Mesenchymal stem cell (in vitro differentiated cells and primary cell): ENCODE measurements at regions not wholly inside any gene's neighbourhood (a gene's known extent, or its start where the extent isn't known, plus 50 kb on each side); places are given as distances from the start of the nearest gene placed in this dataset.

Source experiments
- DNase-seq: peaks from one replicate; pipeline ENCODE4 v3.0.0-alpha.2; 2013
- H2AFZ ChIP-seq: one replicate; pipeline ENCODE4 v1.6.1; 2013; ENCODE audit warnings: low read depth, mild to moderate bottlenecking, control low read depth, inconsistent platforms, low read length, moderate library complexity
- H2AK5ac ChIP-seq: 2 replicates; pipeline ENCODE4 v1.6.1; 2013; ENCODE audit warnings: low read length, moderate library complexity, mild to moderate bottlenecking, inconsistent platforms; ENCODE audit not compliant: severe bottlenecking
- H2BK120ac ChIP-seq: one replicate; pipeline ENCODE4 v1.6.1; 2013; ENCODE audit warnings: low read depth, mild to moderate bottlenecking, inconsistent platforms, low read length, moderate library complexity
- H2BK12ac ChIP-seq, 2 experiments: one replicate each; pipeline ENCODE4 v1.6.1; 2013; ENCODE audit warnings: inconsistent platforms in 2 of 2, low read length in 2 of 2, mild to moderate bottlenecking in 2 of 2, moderate library complexity in 2 of 2, control low read depth in 1 of 2
- H2BK15ac ChIP-seq: one replicate; pipeline ENCODE4 v1.6.1; 2013; ENCODE audit warnings: mild to moderate bottlenecking, low read depth, inconsistent platforms; ENCODE audit not compliant: poor library complexity, severe bottlenecking
- H2BK5ac ChIP-seq: 2 replicates; pipeline ENCODE4 v1.6.1; 2013; ENCODE audit warnings: low read depth, mild to moderate bottlenecking, low read length, control low read depth, inconsistent platforms; ENCODE audit not compliant: poor library complexity, severe bottlenecking
- H3K14ac ChIP-seq, 2 experiments: one replicate each; pipeline ENCODE4 v1.6.1; 2013; ENCODE audit warnings: inconsistent platforms in 2 of 2, low read length in 2 of 2, control low read depth in 1 of 2, mild to moderate bottlenecking in 1 of 2, moderate library complexity in 1 of 2
- H3K18ac ChIP-seq, 2 experiments: one replicate each; pipeline ENCODE4 v1.6.1; 2013; ENCODE audit warnings: inconsistent platforms in 2 of 2, low read length in 2 of 2, control low read depth in 1 of 2, low read depth in 1 of 2, mild to moderate bottlenecking in 1 of 2
- H3K23ac ChIP-seq, 2 experiments: one replicate each; pipeline ENCODE4 v1.6.1; 2013; ENCODE audit warnings: inconsistent platforms in 2 of 2, low read length in 2 of 2, mild to moderate bottlenecking in 2 of 2, moderate library complexity in 2 of 2, control low read depth in 1 of 2
- H3K27ac ChIP-seq: 2 replicates; pipeline ENCODE4 v1.5.1; 2013; ENCODE audit warnings: mild to moderate bottlenecking, moderate library complexity, low read length, control low read depth, inconsistent platforms; ENCODE audit not compliant: poor library complexity, severe bottlenecking
- H3K27me3 ChIP-seq, 2 experiments: 2 replicates each; pipeline versions ENCODE4 v1.6.1 to v1.7.0; 2013; ENCODE audit warnings: low read length in 2 of 2, mild to moderate bottlenecking in 2 of 2, moderate library complexity in 2 of 2, control low read depth in 1 of 2, inconsistent platforms in 1 of 2; ENCODE audit not compliant: control insufficient read depth in 1 of 2, insufficient read depth in 1 of 2
- H3K36me3 ChIP-seq, 2 experiments: 2 replicates each; pipeline versions ENCODE4 v1.6.1 to v1.7.0; 2013; ENCODE audit warnings: low read length in 2 of 2, control low read depth in 1 of 2, inconsistent platforms in 1 of 2, low read depth in 1 of 2, mild to moderate bottlenecking in 1 of 2; ENCODE audit not compliant: insufficient read depth in 2 of 2, control insufficient read depth in 1 of 2
- H3K4ac ChIP-seq, 2 experiments: one replicate each; pipeline ENCODE4 v1.6.1; 2013; ENCODE audit warnings: inconsistent platforms in 2 of 2, low read length in 2 of 2, mild to moderate bottlenecking in 2 of 2, moderate library complexity in 2 of 2, control low read depth in 1 of 2, low read depth in 1 of 2
- H3K4me1 ChIP-seq: 2 replicates; pipeline ENCODE4 v1.6.1; 2013; ENCODE audit warnings: low read depth, low read length, control low read depth; ENCODE audit not compliant: control insufficient read depth, insufficient read depth
- H3K4me2 ChIP-seq: 2 replicates; pipeline ENCODE4 v1.6.1; 2013; ENCODE audit warnings: low read length, mild to moderate bottlenecking, inconsistent platforms; ENCODE audit not compliant: poor library complexity, severe bottlenecking
- H3K4me3 ChIP-seq, 2 experiments: 2 replicates each; pipeline versions ENCODE4 v1.5.1 to v1.7.0; 2013; ENCODE audit warnings: low read length in 2 of 2, mild to moderate bottlenecking in 2 of 2, control low read depth in 1 of 2, low read depth in 1 of 2; ENCODE audit not compliant: insufficient read depth in 1 of 2
- H3K79me1 ChIP-seq: replicated peaks from 2 replicates; pipeline ENCODE4 v1.6.1; 2013; ENCODE audit warnings: mild to moderate bottlenecking, control low read depth, low read length, inconsistent platforms; ENCODE audit not compliant: poor library complexity, severe bottlenecking
- H3K9ac ChIP-seq: 2 replicates; pipeline ENCODE4 v1.7.0; 2013; ENCODE audit warnings: mild to moderate bottlenecking, low read length, moderate library complexity
- H3K9me3 ChIP-seq: 2 replicates; pipeline ENCODE4 v1.7.0; 2013; ENCODE audit warnings: mild to moderate bottlenecking, low read length; ENCODE audit not compliant: control insufficient read depth
- H4K8ac ChIP-seq: one replicate; pipeline ENCODE4 v1.6.1; 2013; ENCODE audit warnings: inconsistent platforms, mild to moderate bottlenecking, low read length, moderate library complexity
- H4K91ac ChIP-seq: one replicate; pipeline ENCODE4 v1.6.1; 2013; ENCODE audit warnings: mild to moderate bottlenecking, low read length, inconsistent platforms
- WGBS: methylation state at CpG from one replicate; pipeline ENCODE4 v1.1.7; 2013; ENCODE audit warnings: mixed read lengths; 5-methylcytosine and 5-hydroxymethylcytosine counted together

GRCh38 chr18:48488388-48488850, 50.4 kb upstream of the CTIF start:
- H3K4me1 ChIP-seq, result peaks cover 7% of the 10 kb centered on the region
- H3K18ac ChIP-seq, result peak overlapping the region in 1 of 2 experiments; percentile 37
- no peaks in the 10 kb centered on the region for H3K27me3 ChIP-seq
- H3K36me3 ChIP-seq, result no peaks in the 10 kb centered on the region
- H2BK120ac ChIP-seq, result no peak overlapping the region
- peak; percentile 73 for DNase-seq
- peak overlapping the region in 1 of 2 experiments; percentile 24 for H3K4ac ChIP-seq
- no peaks in the 10 kb centered on the region for H3K9me3 ChIP-seq
- H2AFZ ChIP-seq, result no peak overlapping the region
- H3K9ac ChIP-seq, result no peak overlapping the region
- 44% methylated on average over 1 of the region's 3 CpGs for WGBS
- H3K14ac ChIP-seq, result no peak overlapping the region
- no peak overlapping the region for H2BK15ac ChIP-seq
- H4K91ac ChIP-seq, result no peak overlapping the region
- peak overlapping the region; percentile 95 for H2BK5ac ChIP-seq
- H3K79me1 ChIP-seq, result no peaks in the 10 kb centered on the region
- no peak overlapping the region for H4K8ac ChIP-seq
- H3K27ac ChIP-seq, result peak overlapping the region; percentile 85
- H3K23ac ChIP-seq, result no peak overlapping the region
- H3K4me3 ChIP-seq, result no peak overlapping the region
- H2BK12ac ChIP-seq, result peak overlapping the region; percentile 17 to 85
- peak overlapping the region; percentile 82 for H2AK5ac ChIP-seq
- peak overlapping the region; percentile 45 for H3K4me2 ChIP-seq

- Histone ChIP-seq H3K36me3 (no peaks in the 10 kb centered on the region), H2BK120ac (no peak overlapping the region), H3K79me1 (no peaks in the 10 kb centered on the region), H4K8ac (no peak overlapping the region), H2AFZ (no peak overlapping the region), H2BK5ac (no peak overlapping the region), H3K14ac (no peak overlapping the region), H4K91ac (no peak overlapping the region), H2AK5ac (no peak overlapping the region), H3K27ac (peak overlapping the region; percentile 14), H3K9me3 (no peaks in the 10 kb centered on the region), H3K4me2 (no peak overlapping the region), H3K4me3 (no peak overlapping the region), H3K9ac (no peak overlapping the region), H3K23ac (no peak overlapping the region), H2BK15ac (no peak overlapping the region), H3K4me1 (peaks cover 7% of the 10 kb centered on the region), H3K4ac (no peak overlapping the region), H3K27me3 (no peaks in the 10 kb centered on the region), H2BK12ac (no peak overlapping the region), H3K18ac (no peak overlapping the region)
- WGBS, result 35% methylated on average over 2 of the region's 2 CpGs
- DNase-seq, result peak; percentile 60
Observed at GRCh38 chr18:48486754-48487153, 52.1 kb upstream of the CTIF start.

GRCh38 chr18:48485828-48486405, 52.9 kb upstream of the CTIF start:
- Histone ChIP-seq H3K4me3 (no peak overlapping the region), H3K18ac (peak overlapping the region in 1 of 2 experiments; percentile 13), H2BK12ac (no peak overlapping the region), H2BK15ac (no peak overlapping the region), H3K9me3 (no peaks in the 10 kb centered on the region), H3K14ac (peak overlapping the region in 1 of 2 experiments; percentile 30), H3K4me1 (peaks cover 7% of the 10 kb centered on the region), H2BK120ac (no peak overlapping the region), H3K4me2 (no peak overlapping the region), H3K36me3 (no peaks in the 10 kb centered on the region), H2BK5ac (no peak overlapping the region), H3K79me1 (no peaks in the 10 kb centered on the region), H4K91ac (no peak overlapping the region), H3K23ac (no peak overlapping the region), H4K8ac (no peak overlapping the region), H3K9ac (no peak overlapping the region), H3K4ac (no peak overlapping the region), H3K27ac (no peak overlapping the region), H2AK5ac (peak overlapping the region; percentile 54), H2AFZ (no peak overlapping the region), H3K27me3 (no peaks in the 10 kb centered on the region)
- 71% methylated on average over 5 of the region's 5 CpGs for WGBS
- no peak for DNase-seq

- WGBS, result no CpG with 5 or more reads among the region's 2 CpGs
- no peaks in the 10 kb centered on the region for H3K27me3 ChIP-seq
Observed at GRCh38 chr18:48481092-48481491, 57.7 kb upstream of the CTIF start.

More at GRCh38 chr18:48481092-48481491, 57.7 kb upstream of the CTIF start:
- H3K9ac ChIP-seq, result no peak overlapping the region
- H2BK15ac ChIP-seq, result no peak overlapping the region
- no peak overlapping the region for H3K14ac ChIP-seq
- no peaks in the 10 kb centered on the region for H3K4me1 ChIP-seq
- DNase-seq, result no peak
- H3K9me3 ChIP-seq, result no peaks in the 10 kb centered on the region
- H3K23ac ChIP-seq, result no peak overlapping the region
- H2BK12ac ChIP-seq, result no peak overlapping the region
- no peak overlapping the region for H3K4ac ChIP-seq
- no peak overlapping the region for H3K18ac ChIP-seq
- no peaks in the 10 kb centered on the region for H3K36me3 ChIP-seq
- no peaks in the 10 kb centered on the region for H3K79me1 ChIP-seq
- H3K4me3 ChIP-seq, result no peak overlapping the region
- no peak overlapping the region for H2AK5ac ChIP-seq
- no peak overlapping the region for H4K91ac ChIP-seq
- no peak overlapping the region for H2BK120ac ChIP-seq
- H3K27ac ChIP-seq, result no peak overlapping the region
- no peak overlapping the region for H4K8ac ChIP-seq
- no peak overlapping the region for H2BK5ac ChIP-seq
- no peak overlapping the region for H3K4me2 ChIP-seq
- no peak overlapping the region for H2AFZ ChIP-seq
